Activated CD4-positive, alpha-beta memory T cell treated with anti-CD3 and anti-CD28 coated beads, Interleukin-2, amount 10 ng/mL, durations not matched to agents 7 days and 5 days (primary cell): ENCODE measurements at regions not wholly inside any gene's neighbourhood (a gene's known extent, or its start where the extent isn't known, plus 50 kb on each side); places are given as distances from the start of the nearest gene placed in this dataset.
"Not testable (repeated sequence)": the region's sequence is repeated elsewhere in the genome, so short reads cannot be mapped to it uniquely, and the experiment has no call there.

Source experiments
- CTCF ChIA-PET: fragments of 350-600 bp; sonication (Branson Sonifier 250); formaldehyde crosslinking; loops from one replicate; lab custom pipeline; 2021; ENCODE audit warnings: antibody characterized with exemption, inconsistent platforms; lab: Charles Lee
- POLR2A ChIA-PET: fragments of 350-600 bp; sonication (Branson Sonifier 250); formaldehyde crosslinking; loops from one replicate; lab custom pipeline; 2021; ENCODE audit warnings: antibody characterized with exemption; lab: Charles Lee
- DNase-seq: peaks from one replicate; pipeline ENCODE4 v3.0.0-alpha.2; 2020
- H3K27ac Mint-ChIP-seq: one replicate; pipeline ENCODE4 v1.8.0; 2021; ENCODE audit warnings: mild to moderate bottlenecking, mixed read lengths
- H3K27me3 Mint-ChIP-seq: one replicate; pipeline ENCODE4 v1.8.0; 2021; ENCODE audit warnings: mixed read lengths
- H3K36me3 Mint-ChIP-seq: one replicate; pipeline ENCODE4 v1.8.0; 2021; ENCODE audit warnings: low read depth, mixed read lengths
- H3K4me1 Mint-ChIP-seq: one replicate; pipeline ENCODE4 v1.8.0; 2021; ENCODE audit warnings: mixed read lengths
- H3K4me3 Mint-ChIP-seq: one replicate; pipeline ENCODE4 v1.8.0; 2021; ENCODE audit warnings: mild to moderate bottlenecking, mixed read lengths
- H3K9me3 Mint-ChIP-seq: one replicate; pipeline ENCODE4 v1.8.0; 2021; ENCODE audit warnings: mixed read lengths

GRCh38 chr2:208892203-208892602, 485.6 kb downstream of the PTH2R start:
- CTCF ChIA-PET = no interaction called here
- Mint-ChIP-seq H3K4me3 (no peak overlapping the region), H3K27me3 (no peaks in the 10 kb centered on the region), H3K36me3 (no peaks in the 10 kb centered on the region), H3K4me1 (no peaks in the 10 kb centered on the region), H3K9me3 (no peaks in the 10 kb centered on the region), H3K27ac (no peak overlapping the region)
- DNase-seq = no peak
- POLR2A ChIA-PET = no interaction called here

GRCh38 chr2:208906330-208906729, 499.7 kb downstream of the PTH2R start:
- no peak overlapping the region for H3K4me3 Mint-ChIP-seq
- no peak overlapping the region for H3K27ac Mint-ChIP-seq
- no peaks in the 10 kb centered on the region for H3K36me3 Mint-ChIP-seq
- H3K27me3 Mint-ChIP-seq = no peaks in the 10 kb centered on the region
- H3K4me1 Mint-ChIP-seq = no peaks in the 10 kb centered on the region
- peaks cover 2% of the 10 kb centered on the region for H3K9me3 Mint-ChIP-seq
- ChIA-PET CTCF (no interaction called here), POLR2A (no interaction called here)
- no peak for DNase-seq

GRCh38 chr2:208915401-208915800, 508.4 kb upstream of the MAP2 start:
- POLR2A ChIA-PET = no interaction called here
- DNase-seq = no peak
- Mint-ChIP-seq H3K27me3 (no peaks in the 10 kb centered on the region), H3K9me3 (peaks cover 2% of the 10 kb centered on the region), H3K4me3 (no peak overlapping the region), H3K27ac (no peak overlapping the region), H3K36me3 (no peaks in the 10 kb centered on the region), H3K4me1 (no peaks in the 10 kb centered on the region)
- CTCF ChIA-PET = no interaction called here

GRCh38 chr2:208916881-208917280, 507.0 kb upstream of the MAP2 start:
- H3K36me3 Mint-ChIP-seq = no peaks in the 10 kb centered on the region
- H3K4me1 Mint-ChIP-seq = no peaks in the 10 kb centered on the region
- no peaks in the 10 kb centered on the region for H3K27me3 Mint-ChIP-seq
- H3K27ac Mint-ChIP-seq = no peak overlapping the region
- DNase-seq = no peak
- ChIA-PET CTCF (no interaction called here), POLR2A (no interaction called here)
- H3K4me3 Mint-ChIP-seq = no peak overlapping the region
- H3K9me3 Mint-ChIP-seq = peaks cover 7% of the 10 kb centered on the region

GRCh38 chr2:208921358-208921757, 502.5 kb upstream of the MAP2 start:
- CTCF ChIA-PET, DNase-seq, H3K36me3 Mint-ChIP-seq, H3K27me3 Mint-ChIP-seq, H3K4me1 Mint-ChIP-seq, H3K27ac Mint-ChIP-seq, POLR2A ChIA-PET, H3K4me3 Mint-ChIP-seq: not testable (repeated sequence)
- H3K9me3 Mint-ChIP-seq = peaks cover 16% of the 10 kb centered on the region

GRCh38 chr2:208927867-208928266, 496.0 kb upstream of the MAP2 start:
- Mint-ChIP-seq H3K27ac (no peak overlapping the region), H3K27me3 (no peaks in the 10 kb centered on the region), H3K4me1 (no peaks in the 10 kb centered on the region), H3K4me3 (no peak overlapping the region), H3K9me3 (peaks cover 13% of the 10 kb centered on the region), H3K36me3 (no peaks in the 10 kb centered on the region)
- no peak for DNase-seq
- ChIA-PET POLR2A (no interaction called here), CTCF (no interaction called here)

GRCh38 chr2:208929139-208929864, 494.5 kb upstream of the MAP2 start:
- Mint-ChIP-seq H3K9me3 (peaks cover 7% of the 10 kb centered on the region), H3K36me3 (no peaks in the 10 kb centered on the region), H3K4me1 (no peaks in the 10 kb centered on the region), H3K4me3 (no peak overlapping the region), H3K27me3 (no peaks in the 10 kb centered on the region), H3K27ac (no peak overlapping the region)
- ChIA-PET CTCF (no interaction called here), POLR2A (no interaction called here)
- DNase-seq = no peak

GRCh38 chr2:208929894-208930427, 493.9 kb upstream of the MAP2 start:
- Mint-ChIP-seq H3K4me1 (no peaks in the 10 kb centered on the region), H3K27ac (no peak overlapping the region), H3K4me3 (no peak overlapping the region), H3K9me3 (peaks cover 7% of the 10 kb centered on the region), H3K36me3 (no peaks in the 10 kb centered on the region), H3K27me3 (no peaks in the 10 kb centered on the region)
- no peak for DNase-seq
- POLR2A ChIA-PET = no interaction called here
- CTCF ChIA-PET = no interaction called here

- H3K27ac Mint-ChIP-seq = no peak overlapping the region
- no peaks in the 10 kb centered on the region for H3K36me3 Mint-ChIP-seq
- H3K27me3 Mint-ChIP-seq = no peaks in the 10 kb centered on the region
- ChIA-PET POLR2A (no interaction called here), CTCF (no interaction called here)
- no peaks in the 10 kb centered on the region for H3K9me3 Mint-ChIP-seq
- DNase-seq = no peak
- no peaks in the 10 kb centered on the region for H3K4me1 Mint-ChIP-seq
- H3K4me3 Mint-ChIP-seq = no peak overlapping the region
These were observed 488.3 kb upstream of the MAP2 start for GRCh38 chr2:208935531-208935930.

GRCh38 chr2:208937521-208937920, 486.3 kb upstream of the MAP2 start:
- Mint-ChIP-seq H3K27me3 (no peaks in the 10 kb centered on the region), H3K4me1 (no peaks in the 10 kb centered on the region), H3K27ac (no peak overlapping the region), H3K36me3 (no peaks in the 10 kb centered on the region), H3K4me3 (no peak overlapping the region), H3K9me3 (no peaks in the 10 kb centered on the region)
- DNase-seq = no peak
- ChIA-PET POLR2A (no interaction called here), CTCF (no interaction called here)

GRCh38 chr2:208939852-208940251, 484.0 kb upstream of the MAP2 start:
- H3K4me1 Mint-ChIP-seq = no peaks in the 10 kb centered on the region
- H3K9me3 Mint-ChIP-seq = no peaks in the 10 kb centered on the region
- CTCF ChIA-PET = no interaction called here
- POLR2A ChIA-PET = no interaction called here
- no peaks in the 10 kb centered on the region for H3K27me3 Mint-ChIP-seq
- no peak overlapping the region for H3K4me3 Mint-ChIP-seq
- no peak for DNase-seq
- no peak overlapping the region for H3K27ac Mint-ChIP-seq
- H3K36me3 Mint-ChIP-seq = no peaks in the 10 kb centered on the region

- CTCF ChIA-PET = no interaction called here
- Mint-ChIP-seq H3K27me3 (no peaks in the 10 kb centered on the region), H3K36me3 (no peaks in the 10 kb centered on the region), H3K27ac (no peak overlapping the region), H3K9me3 (peaks cover 3% of the 10 kb centered on the region), H3K4me1 (no peaks in the 10 kb centered on the region), H3K4me3 (no peak overlapping the region)
- no peak for DNase-seq
- POLR2A ChIA-PET = no interaction called here
These were observed 478.1 kb upstream of the MAP2 start for GRCh38 chr2:208945719-208946256.

- ChIA-PET POLR2A (no interaction called here), CTCF (no interaction called here)
- Mint-ChIP-seq H3K27me3 (no peaks in the 10 kb centered on the region), H3K4me3 (no peak overlapping the region), H3K4me1 (no peaks in the 10 kb centered on the region), H3K27ac (no peak overlapping the region), H3K9me3 (peaks cover 10% of the 10 kb centered on the region), H3K36me3 (no peaks in the 10 kb centered on the region)
- DNase-seq = no peak
These were observed 475.8 kb upstream of the MAP2 start for GRCh38 chr2:208948073-208948472.

- H3K4me1 Mint-ChIP-seq = no peaks in the 10 kb centered on the region
- CTCF ChIA-PET = no interaction called here
These were observed 453.8 kb upstream of the MAP2 start for GRCh38 chr2:208970070-208970469.

More at GRCh38 chr2:208970070-208970469, 453.8 kb upstream of the MAP2 start:
- Mint-ChIP-seq H3K36me3 (no peaks in the 10 kb centered on the region), H3K4me3 (no peak overlapping the region), H3K9me3 (no peaks in the 10 kb centered on the region), H3K27ac (no peak overlapping the region), H3K27me3 (no peaks in the 10 kb centered on the region)
- DNase-seq = no peak
- POLR2A ChIA-PET = no interaction called here
